Endothelial cell of umbilical vein (primary cell): ENCODE measurements at regions not wholly inside any gene's neighbourhood (a gene's known extent, or its start where the extent isn't known, plus 50 kb on each side); places are given as distances from the start of the nearest gene placed in this dataset.

ENCODE experiments used
- EZH2 ChIP-seq: IDR thresholded peaks from 2 replicates; pipeline ENCODE4 v1.6.1; 2012; ENCODE audit warnings: borderline replicate concordance, low read depth, mild to moderate bottlenecking, moderate library complexity, low read length, inconsistent platforms; ENCODE audit not compliant: severe bottlenecking
- FOS ChIP-seq: IDR thresholded peaks from 2 replicates; pipeline ENCODE4 v1.6.1; 2011; ENCODE audit warnings: mild to moderate bottlenecking, low read length, moderate library complexity, borderline replicate concordance; ENCODE audit not compliant: insufficient read depth
- JUN ChIP-seq: IDR thresholded peaks from 2 replicates; pipeline ENCODE4 v1.6.1; 2011; ENCODE audit warnings: borderline replicate concordance, low read depth; ENCODE audit not compliant: insufficient read length, insufficient read depth
- MYC ChIP-seq: IDR thresholded peaks from one replicate; pipeline ENCODE4 v1.6.1; 2011; ENCODE audit warnings: mild to moderate bottlenecking, low read depth, low read length
- POLR2A ChIP-seq: IDR thresholded peaks from 2 replicates; pipeline ENCODE4 v1.6.1; 2012; ENCODE audit warnings: low read depth, mild to moderate bottlenecking, control low read depth, low read length
- POLR2AphosphoS5 ChIP-seq: IDR thresholded peaks from 2 replicates; pipeline ENCODE4 v1.6.1; 2012; ENCODE audit warnings: low read depth, mild to moderate bottlenecking, control low read depth, low read length, moderate library complexity; ENCODE audit not compliant: insufficient read depth
- TF ChIP-seq, protein P1 (sequence below), 2 donors: IDR thresholded peaks; 1 replicate in 1 of 2; 2 replicates in 1 of 2; pipeline ENCODE4 v1.5.1; 2011; ENCODE audit warnings: low read length in 2 of 2, mild to moderate bottlenecking in 2 of 2, moderate library complexity in 2 of 2, control low read depth in 1 of 2, inconsistent platforms in 1 of 2, low read depth in 1 of 2; ENCODE audit not compliant: insufficient read depth in 1 of 2; ENCODE audit errors: extremely low read depth in 1 of 2
- TF ChIP-seq, protein P2 (sequence below): IDR thresholded peaks from 2 replicates; pipeline ENCODE4 v1.6.1; 2011; ENCODE audit not compliant: insufficient read depth, insufficient read length

DNA sequence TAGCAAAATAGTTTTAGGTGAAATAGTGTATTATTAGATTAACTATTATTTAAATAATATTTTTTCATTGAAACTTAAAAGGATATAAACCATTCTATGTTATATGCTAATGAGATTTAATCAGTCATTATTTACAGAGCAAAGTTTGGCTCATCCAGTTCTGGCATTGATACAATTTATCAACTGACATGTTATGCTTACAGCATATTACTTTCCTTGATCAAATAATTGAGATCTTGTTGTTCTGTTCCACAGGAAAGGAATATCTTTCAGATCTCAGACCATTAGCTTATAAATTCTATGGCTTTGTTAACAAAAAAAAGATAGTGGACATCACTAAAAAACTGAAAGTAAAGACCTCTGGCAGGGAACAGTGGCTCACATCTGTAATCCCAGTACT is 403.0 kb downstream of the ZFHX3 start:
- TF ChIP-seq, protein P1, sequence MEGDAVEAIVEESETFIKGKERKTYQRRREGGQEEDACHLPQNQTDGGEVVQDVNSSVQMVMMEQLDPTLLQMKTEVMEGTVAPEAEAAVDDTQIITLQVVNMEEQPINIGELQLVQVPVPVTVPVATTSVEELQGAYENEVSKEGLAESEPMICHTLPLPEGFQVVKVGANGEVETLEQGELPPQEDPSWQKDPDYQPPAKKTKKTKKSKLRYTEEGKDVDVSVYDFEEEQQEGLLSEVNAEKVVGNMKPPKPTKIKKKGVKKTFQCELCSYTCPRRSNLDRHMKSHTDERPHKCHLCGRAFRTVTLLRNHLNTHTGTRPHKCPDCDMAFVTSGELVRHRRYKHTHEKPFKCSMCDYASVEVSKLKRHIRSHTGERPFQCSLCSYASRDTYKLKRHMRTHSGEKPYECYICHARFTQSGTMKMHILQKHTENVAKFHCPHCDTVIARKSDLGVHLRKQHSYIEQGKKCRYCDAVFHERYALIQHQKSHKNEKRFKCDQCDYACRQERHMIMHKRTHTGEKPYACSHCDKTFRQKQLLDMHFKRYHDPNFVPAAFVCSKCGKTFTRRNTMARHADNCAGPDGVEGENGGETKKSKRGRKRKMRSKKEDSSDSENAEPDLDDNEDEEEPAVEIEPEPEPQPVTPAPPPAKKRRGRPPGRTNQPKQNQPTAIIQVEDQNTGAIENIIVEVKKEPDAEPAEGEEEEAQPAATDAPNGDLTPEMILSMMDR (IDR thresholded peaks at IDR 0.05; ENCODE audit: extremely low read depth in 1 of 2, insufficient read depth in 1 of 2, low read depth in 1 of 2, low read length in 2 of 2), result no peak
- TF ChIP-seq POLR2A (no peak), MYC (no peak), EZH2 (no peak), JUN (no peak), POLR2AphosphoS5 (no peak), FOS (no peak)
- TF ChIP-seq, protein P2, sequence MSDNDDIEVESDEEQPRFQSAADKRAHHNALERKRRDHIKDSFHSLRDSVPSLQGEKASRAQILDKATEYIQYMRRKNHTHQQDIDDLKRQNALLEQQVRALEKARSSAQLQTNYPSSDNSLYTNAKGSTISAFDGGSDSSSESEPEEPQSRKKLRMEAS, result no peak
